PC-3 (cell line): ENCODE measurements at regions not wholly inside any gene's neighbourhood (a gene's known extent, or its start where the extent isn't known, plus 50 kb on each side); places are given as distances from the start of the nearest gene placed in this dataset.

Experiments
- ATAC-seq: fragments of 200-7000 bp; cut with Tn5 transposase; 2 replicates; pipeline ENCODE4 v1.9.1; 2020; ENCODE audit warnings: mild to moderate bottlenecking, moderate library complexity
- BruUV-seq: library from RNA; stranded (reverse); fragments of 400-500 nt; replicated peaks from 2 replicates; lab custom pipeline; 2021; lab: Mats Ljungman, UMichigan
- CTCF ChIA-PET: fragments of 300-600 bp; sonication (Branson Sonifier 250); formaldehyde crosslinking; loops from one replicate; lab custom pipeline; 2022; ENCODE audit warnings: antibody characterized with exemption; lab: Charles Lee
- POLR2A ChIA-PET: fragments of 300-600 bp; sonication (Branson Sonifier 250); formaldehyde crosslinking; loops from one replicate; lab custom pipeline; 2022; ENCODE audit warnings: antibody characterized with exemption; ENCODE audit not compliant: unreplicated experiment; lab: Charles Lee
- DNase-seq: peaks from one replicate; pipeline ENCODE4 v3.0.0-alpha.2; 2015
- H2AFZ ChIP-seq: fragments of 300-600 bp; sonication (generic); 2 replicates; pipeline ENCODE4 v1.6.0; 2016; ENCODE audit warnings: antibody characterized with exemption, low read length
- H3F3A ChIP-seq: fragments of 300-600 bp; sonication (generic); one replicate; pipeline ENCODE4 v1.6.0; 2017; ENCODE audit warnings: antibody characterized with exemption, low read length, control low read depth, mild to moderate bottlenecking; ENCODE audit not compliant: unreplicated experiment
- H3K27ac ChIP-seq: fragments of 300-600 bp; sonication (generic); 2 replicates; pipeline ENCODE4 v1.5.1; 2016; ENCODE audit warnings: mild to moderate bottlenecking, low read length
- H3K27me3 ChIP-seq: fragments of 300-600 bp; sonication (generic); 2 replicates; pipeline ENCODE4 v1.6.1; 2016; ENCODE audit warnings: low read length, mixed read lengths
- H3K36me3 ChIP-seq: fragments of 300-600 bp; sonication (generic); 2 replicates; pipeline ENCODE4 v1.6.1; 2016; ENCODE audit warnings: low read depth, mixed run types, low read length, mixed read lengths
- H3K4me1 ChIP-seq: fragments of 300-600 bp; sonication (generic); 2 replicates; pipeline ENCODE4 v1.5.1; 2016; ENCODE audit warnings: low read length; ENCODE audit not compliant: insufficient read depth
- H3K4me2 ChIP-seq: fragments of 300-600 bp; sonication (generic); 2 replicates; pipeline ENCODE4 v1.6.0; 2016; ENCODE audit warnings: low read length
- H3K4me3 ChIP-seq: fragments of 300-600 bp; sonication (generic); 2 replicates; pipeline ENCODE4 v1.5.1; 2016; ENCODE audit warnings: mild to moderate bottlenecking, low read length, mixed read lengths
- H3K79me2 ChIP-seq: fragments of 300-600 bp; sonication (generic); 2 replicates; pipeline ENCODE4 v1.6.1; 2017; ENCODE audit warnings: low read length, mixed read lengths
- H3K9ac ChIP-seq: fragments of 300-600 bp; sonication (generic); 2 replicates; pipeline ENCODE4 v1.6.0; 2016; ENCODE audit warnings: mild to moderate bottlenecking, low read length
- H3K9me2 ChIP-seq: fragments of 300-600 bp; sonication (generic); replicated peaks from 2 replicates; pipeline ENCODE4 v1.6.1; 2016; ENCODE audit warnings: mixed run types, low read length, mixed read lengths
- H3K9me3 ChIP-seq: fragments of 300-600 bp; sonication (generic); 2 replicates; pipeline ENCODE4 v1.6.1; 2016; ENCODE audit warnings: low read length, mixed read lengths
- H4K20me1 ChIP-seq: fragments of 300-600 bp; sonication (generic); 2 replicates; pipeline ENCODE4 v1.6.1; 2016; ENCODE audit warnings: low read length, mixed read lengths
- EZH2 ChIP-seq: fragments of 300-600 bp; sonication (generic); IDR thresholded peaks from one replicate; pipeline ENCODE4 v1.6.1; 2017; ENCODE audit warnings: antibody characterized with exemption, mild to moderate bottlenecking, low read length; ENCODE audit not compliant: unreplicated experiment
- EZH2phosphoT487 ChIP-seq: fragments of 300-600 bp; sonication (generic); IDR thresholded peaks from 2 replicates; pipeline ENCODE4 v1.6.1; 2018; ENCODE audit warnings: mild to moderate bottlenecking, antibody characterized with exemption, low read length, borderline replicate concordance
- intact Hi-C: fragments of 100-400 bp; cut with micrococcal nuclease; formaldehyde crosslinking; loops from 2 replicates; pipeline ENCODE4 v1.9.0; 2023
- TF ChIP-seq, protein P1 (sequence below): fragments of 300-600 bp; sonication (generic); conservative IDR thresholded peaks from 2 replicates; pipeline ENCODE4 v1.5.1; 2017; ENCODE audit warnings: antibody characterized with exemption, low read depth, mild to moderate bottlenecking, low read length

DNA sequence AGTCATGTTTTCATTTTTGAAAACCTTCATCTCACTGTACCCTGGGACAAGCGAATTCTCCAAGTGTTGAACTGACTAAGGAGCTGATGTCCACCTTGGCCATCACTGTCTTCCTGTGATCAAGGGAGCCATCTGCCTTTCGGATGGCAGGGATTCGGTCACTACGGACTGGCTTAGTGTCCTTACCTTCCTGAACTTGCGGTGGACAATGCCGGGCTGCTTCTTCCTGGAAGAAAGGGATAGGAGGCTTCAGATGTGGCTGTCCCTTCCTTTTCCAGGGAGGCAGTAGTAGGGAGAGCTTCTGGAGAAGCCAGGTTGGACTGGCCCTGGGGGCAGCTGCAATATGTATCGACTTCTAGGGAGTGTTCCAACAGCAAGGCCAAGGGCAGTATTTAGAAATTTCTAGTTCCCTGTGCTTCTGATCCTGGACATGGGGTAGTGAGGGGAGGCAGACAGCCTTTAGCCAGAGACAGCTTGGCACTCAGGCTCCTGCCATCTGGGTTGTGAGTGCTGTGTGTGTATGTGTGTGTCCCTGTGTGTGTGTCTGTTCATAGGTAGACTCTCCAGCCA lies 114.6 kb downstream of the IER5 start:
- no peaks in the 10 kb centered on the region for H3K79me2 ChIP-seq
- POLR2A ChIA-PET: no interaction called here
- H3K4me3 ChIP-seq: no peak overlapping the region
- H3K9me3 ChIP-seq: no peaks in the 10 kb centered on the region
- ATAC-seq: no peak
- H3K27me3 ChIP-seq: 0 out of 2 replicates have a peak, but pooled peaks cover 9% of the 10 kb centered on the region
- intact Hi-C loops: no loop called here
- TF ChIP-seq EZH2phosphoT487 (no peak), EZH2 (no peak)
- TF ChIP-seq, protein P1, sequence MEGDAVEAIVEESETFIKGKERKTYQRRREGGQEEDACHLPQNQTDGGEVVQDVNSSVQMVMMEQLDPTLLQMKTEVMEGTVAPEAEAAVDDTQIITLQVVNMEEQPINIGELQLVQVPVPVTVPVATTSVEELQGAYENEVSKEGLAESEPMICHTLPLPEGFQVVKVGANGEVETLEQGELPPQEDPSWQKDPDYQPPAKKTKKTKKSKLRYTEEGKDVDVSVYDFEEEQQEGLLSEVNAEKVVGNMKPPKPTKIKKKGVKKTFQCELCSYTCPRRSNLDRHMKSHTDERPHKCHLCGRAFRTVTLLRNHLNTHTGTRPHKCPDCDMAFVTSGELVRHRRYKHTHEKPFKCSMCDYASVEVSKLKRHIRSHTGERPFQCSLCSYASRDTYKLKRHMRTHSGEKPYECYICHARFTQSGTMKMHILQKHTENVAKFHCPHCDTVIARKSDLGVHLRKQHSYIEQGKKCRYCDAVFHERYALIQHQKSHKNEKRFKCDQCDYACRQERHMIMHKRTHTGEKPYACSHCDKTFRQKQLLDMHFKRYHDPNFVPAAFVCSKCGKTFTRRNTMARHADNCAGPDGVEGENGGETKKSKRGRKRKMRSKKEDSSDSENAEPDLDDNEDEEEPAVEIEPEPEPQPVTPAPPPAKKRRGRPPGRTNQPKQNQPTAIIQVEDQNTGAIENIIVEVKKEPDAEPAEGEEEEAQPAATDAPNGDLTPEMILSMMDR: no peak
- no peak overlapping the region for H2AFZ ChIP-seq
- no peak for DNase-seq
- no peaks in the 10 kb centered on the region for H3F3A ChIP-seq
- H3K4me2 ChIP-seq: no peak overlapping the region
- CTCF ChIA-PET: no interaction called here
- BruUV-seq: no TSS peak
- H4K20me1 ChIP-seq: no peaks in the 10 kb centered on the region
- no peak overlapping the region for H3K9ac ChIP-seq
- H3K27ac ChIP-seq: no peak overlapping the region
- H3K36me3 ChIP-seq: no peaks in the 10 kb centered on the region
- no peaks in the 10 kb centered on the region for H3K9me2 ChIP-seq
- H3K4me1 ChIP-seq: no peaks in the 10 kb centered on the region

DNA sequence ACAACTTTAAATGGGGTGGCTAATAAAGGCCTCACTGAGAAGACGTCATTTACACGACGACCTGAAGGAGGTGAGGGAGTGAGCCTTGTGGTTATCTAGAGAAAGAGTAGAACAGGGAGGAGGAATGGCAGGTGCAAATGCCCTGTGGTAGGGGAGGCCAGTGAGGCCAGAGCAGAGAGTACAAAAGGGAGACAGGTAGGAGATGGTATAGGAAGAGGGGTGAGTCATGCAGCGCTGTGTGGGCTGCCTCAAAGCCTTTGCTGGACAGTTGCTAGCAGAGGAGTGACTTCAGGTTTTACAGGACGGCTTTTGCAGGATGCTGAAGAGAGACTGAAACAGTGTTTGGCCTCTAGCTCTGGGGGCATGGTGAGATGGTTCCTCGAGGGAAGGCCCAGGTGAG lies 116.0 kb downstream of the IER5 start:
- ChIA-PET POLR2A (no interaction called here), CTCF (no interaction called here)
- Histone ChIP-seq H3F3A (no peaks in the 10 kb centered on the region), H3K9me3 (no peaks in the 10 kb centered on the region), H3K27me3 (0 out of 2 replicates have a peak, but pooled peaks cover 9% of the 10 kb centered on the region), H3K4me3 (no peak overlapping the region), H3K9me2 (no peaks in the 10 kb centered on the region), H3K27ac (no peak overlapping the region), H3K36me3 (no peaks in the 10 kb centered on the region), H2AFZ (no peak overlapping the region), H3K9ac (no peak overlapping the region), H3K4me1 (no peaks in the 10 kb centered on the region), H3K4me2 (no peak overlapping the region), H3K79me2 (no peaks in the 10 kb centered on the region), H4K20me1 (no peaks in the 10 kb centered on the region)
- TF ChIP-seq EZH2phosphoT487 (no peak), EZH2 (no peak)
- TF ChIP-seq, protein P1: no peak
- intact Hi-C loops: no loop called here
- no peak for DNase-seq
- no TSS peak for BruUV-seq
- no peak for ATAC-seq

DNA sequence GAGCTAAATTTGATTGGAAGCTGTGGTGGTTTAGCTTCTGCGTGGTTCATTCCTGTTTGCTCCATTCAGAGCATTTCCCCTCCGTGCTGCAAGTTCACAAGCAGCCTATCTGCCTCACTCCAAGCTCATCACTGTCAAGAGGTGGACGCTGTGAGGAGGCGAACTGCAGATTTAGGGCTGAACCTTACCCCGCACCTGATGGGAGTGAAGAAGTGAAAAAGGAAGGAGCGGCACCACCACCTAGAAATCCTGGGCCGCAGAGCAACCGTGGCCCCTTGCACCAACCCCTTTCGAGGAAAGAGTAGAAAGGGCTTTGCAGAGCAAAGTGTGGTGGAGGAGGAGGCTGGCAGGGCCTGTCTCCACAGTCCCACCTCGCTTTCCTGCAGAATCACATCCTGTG lies 117.4 kb downstream of the IER5 start:
- no peaks in the 10 kb centered on the region for H3K79me2 ChIP-seq
- no peak for ATAC-seq
- ChIA-PET POLR2A (no interaction called here), CTCF (no interaction called here)
- no peak overlapping the region for H3K9ac ChIP-seq
- no peak overlapping the region for H2AFZ ChIP-seq
- intact Hi-C loops: no loop called here
- TF ChIP-seq, protein P1: no peak
- TF ChIP-seq EZH2phosphoT487: no peak
- TF ChIP-seq EZH2: no peak
- H3K9me2 ChIP-seq: no peaks in the 10 kb centered on the region
- BruUV-seq: no TSS peak
- H3K36me3 ChIP-seq: no peaks in the 10 kb centered on the region
- DNase-seq: no peak
- H3F3A ChIP-seq: no peaks in the 10 kb centered on the region
- H3K4me2 ChIP-seq: no peak overlapping the region
- H3K27ac ChIP-seq: no peak overlapping the region
- no peaks in the 10 kb centered on the region for H3K9me3 ChIP-seq
- H4K20me1 ChIP-seq: no peaks in the 10 kb centered on the region
- no peak overlapping the region for H3K4me3 ChIP-seq
- H3K4me1 ChIP-seq: no peaks in the 10 kb centered on the region
- 0 out of 2 replicates have a peak, but pooled peaks cover 9% of the 10 kb centered on the region for H3K27me3 ChIP-seq
